ENCODE measurements at regions not wholly inside any gene's neighbourhood (a gene's known extent, or its start where the extent isn't known, plus 50 kb on each side); places are given as distances from the start of the nearest gene placed in this dataset.

- intact Hi-C loops (cut with micrococcal nuclease) = no loop called here
- ChIA-PET POLR2A (no interaction called here), CTCF (interaction anchor here (0.9 to 14.3 kb wide), 27 partner anchors 9 to 374 kb away, joined by 3 to 188 read pairs (median 5); no protein-coding TSS in a partner anchor)
- DNase-seq (no peak), ATAC-seq (ENCODE audit: low read depth) (no peak)
- H4K20me1 ChIP-seq (ENCODE audit: control insufficient read depth, insufficient read depth, low read length, poor library complexity, severe bottlenecking) = no peaks in the 10 kb centered on the region
- H3K4me2 ChIP-seq (replicated peaks; ENCODE audit: low read depth, low read length, poor library complexity, severe bottlenecking) = no peak overlapping the region
- Mint-ChIP-seq H3K9me3 (ENCODE audit: insufficient read depth) (no peaks in the 10 kb centered on the region), H3K4me3 (no peak overlapping the region), H3K4me1 (no peaks in the 10 kb centered on the region), H3K27me3 (peaks cover 11% of the 10 kb centered on the region), H3K27ac (no peak overlapping the region)
- no peaks in the 10 kb centered on the region for H3K79me2 ChIP-seq (ENCODE audit: control insufficient read depth, insufficient read depth, low read length)
- TF ChIP-seq CTCF (IDR thresholded peaks at IDR 0.05) = no peak
- TF ChIP-seq EZH2 (IDR thresholded peaks at IDR 0.05; ENCODE audit: borderline replicate concordance, insufficient read depth, low read depth, low read length, poor library complexity, severe bottlenecking) = no peak
- no peaks in the 10 kb centered on the region for H3K9me3 ChIP-seq (ENCODE audit: control extremely low read depth in 1 of 3, control insufficient read depth in 2 of 3, insufficient read depth in 1 of 3, low read length in 2 of 3)
- H3K27me3 ChIP-seq (replicated peaks in 1 of 4; ENCODE audit: control extremely low read depth in 1 of 4, control insufficient read depth in 3 of 4, insufficient read depth in 4 of 4, low read length in 3 of 4) = peaks cover 0 to 3% (median 0%) of the 10 kb centered on the region in 4 experiments
- H2AFZ ChIP-seq (ENCODE audit: insufficient read depth, low read depth, low read length, poor library complexity, severe bottlenecking) = no peak overlapping the region
- 93% methylated on average over 7 of the region's 7 CpGs for WGBS (ENCODE audit: insufficient coverage)
- H3K36me3 ChIP-seq (replicated peaks in 1 of 2; ENCODE audit: control extremely low read depth in 1 of 2, control insufficient read depth in 1 of 2, extremely low read depth in 1 of 2, insufficient read depth in 2 of 2, low read length in 1 of 2) = no peaks in the 10 kb centered on the region
- no peak overlapping the region for H3K4me3 ChIP-seq (ENCODE audit: control extremely low read depth in 1 of 5, extremely low read depth in 1 of 5, insufficient read depth in 1 of 5, low read depth in 2 of 5, low read length in 4 of 5)
- H3K27ac ChIP-seq (ENCODE audit: low read length in 2 of 2) = no peak overlapping the region
- H3K4me1 ChIP-seq (ENCODE audit: control insufficient read depth in 2 of 2, insufficient read depth in 2 of 2, low read length in 2 of 2) = no peaks in the 10 kb centered on the region
- H3K9ac ChIP-seq (ENCODE audit: low read length) = no peak overlapping the region
These were observed 336.7 kb upstream of the NPVF start for GRCh38 chr7:25565002-25565401.

DNA sequence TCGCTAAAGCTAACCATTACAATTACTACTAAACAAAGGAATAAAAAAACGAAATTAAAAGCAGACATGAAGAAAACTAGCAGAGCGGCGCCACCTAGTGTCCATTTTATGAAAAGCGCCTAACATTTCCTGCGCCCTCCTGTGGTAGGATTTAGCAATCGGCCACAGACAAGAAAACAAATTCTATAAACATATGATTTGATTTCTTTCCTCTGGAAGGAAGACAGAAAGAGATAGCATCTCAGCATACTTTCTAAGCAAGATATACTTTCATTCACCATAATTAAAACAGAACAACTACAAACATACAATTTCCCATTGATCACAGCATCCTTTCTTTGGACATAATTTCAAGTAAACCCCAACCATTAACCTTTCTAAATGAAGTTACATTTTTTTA is 337.7 kb upstream of the NPVF start:
- peak; percentile 45 for ATAC-seq (ENCODE audit: low read depth)

More for the DNA sequence above, 337.7 kb upstream of the NPVF start:
- Histone ChIP-seq H3K27ac (ENCODE audit: low read length in 2 of 2) (no peak overlapping the region), H3K4me2 (replicated peaks; ENCODE audit: low read depth, low read length, poor library complexity, severe bottlenecking) (no peak overlapping the region), H3K9me3 (ENCODE audit: control extremely low read depth in 1 of 3, control insufficient read depth in 2 of 3, insufficient read depth in 1 of 3, low read length in 2 of 3) (no peaks in the 10 kb centered on the region), H3K4me1 (ENCODE audit: control insufficient read depth in 2 of 2, insufficient read depth in 2 of 2, low read length in 2 of 2) (no peaks in the 10 kb centered on the region), H2AFZ (ENCODE audit: insufficient read depth, low read depth, low read length, poor library complexity, severe bottlenecking) (no peak overlapping the region), H4K20me1 (ENCODE audit: control insufficient read depth, insufficient read depth, low read length, poor library complexity, severe bottlenecking) (no peaks in the 10 kb centered on the region), H3K36me3 (replicated peaks in 1 of 2; ENCODE audit: control extremely low read depth in 1 of 2, control insufficient read depth in 1 of 2, extremely low read depth in 1 of 2, insufficient read depth in 2 of 2, low read length in 1 of 2) (no peaks in the 10 kb centered on the region), H3K9ac (ENCODE audit: low read length) (no peak overlapping the region), H3K4me3 (ENCODE audit: control extremely low read depth in 1 of 5, extremely low read depth in 1 of 5, insufficient read depth in 1 of 5, low read depth in 2 of 5, low read length in 4 of 5) (no peak overlapping the region), H3K79me2 (ENCODE audit: control insufficient read depth, insufficient read depth, low read length) (no peaks in the 10 kb centered on the region), H3K27me3 (replicated peaks in 1 of 4; ENCODE audit: control extremely low read depth in 1 of 4, control insufficient read depth in 3 of 4, insufficient read depth in 4 of 4, low read length in 3 of 4) (peaks cover 0 to 3% (median 1%) of the 10 kb centered on the region in 4 experiments)
- intact Hi-C loops (cut with micrococcal nuclease) = loop anchor here (1.0 kb wide), 3 partner anchors 175 to 307 kb away; no protein-coding TSS in a partner anchor
- no peak overlapping the region for H3K4me3 Mint-ChIP-seq
- H3K9me3 Mint-ChIP-seq (ENCODE audit: insufficient read depth) = no peaks in the 10 kb centered on the region
- TF ChIP-seq EZH2 (IDR thresholded peaks at IDR 0.05; ENCODE audit: borderline replicate concordance, insufficient read depth, low read depth, low read length, poor library complexity, severe bottlenecking) (no peak), CTCF (IDR thresholded peaks at IDR 0.05) (peak; percentile 100)
- ChIA-PET CTCF (interaction anchor here (0.7 to 14.3 kb wide), 30 partner anchors 9 to 311 kb away, joined by 3 to 188 read pairs (median 5); no protein-coding TSS in a partner anchor), POLR2A (no interaction called here)
- DNase-seq = peak; percentile 81
- 3% methylated on average over 6 of the region's 7 CpGs for whole genome bisulfite sequencing (ENCODE audit: insufficient coverage)
- H3K4me1 Mint-ChIP-seq = no peaks in the 10 kb centered on the region
- no peak overlapping the region for H3K27ac Mint-ChIP-seq
- peaks cover 11% of the 10 kb centered on the region for H3K27me3 Mint-ChIP-seq
